ENCODE measurements at regions not wholly inside any gene's neighbourhood (a gene's known extent, or its start where the extent isn't known, plus 50 kb on each side); places are given as distances from the start of the nearest gene placed in this dataset.

GRCh38 chrX:46341767-46342322 is 203.4 kb downstream of the ZNF674 start:
- TF ChIP-seq CTCF (IDR thresholded peaks at IDR 0.05) (no peak), POLR2A (IDR thresholded peaks at IDR 0.05) (no peak), POLR2AphosphoS5 (IDR thresholded peaks at IDR 0.05; ENCODE audit: insufficient read depth in 1 of 2, low read depth in 1 of 2) (no peak)
